Stomach (tissue), 4 donors: ENCODE measurements at regions not wholly inside any gene's neighbourhood (a gene's known extent, or its start where the extent isn't known, plus 50 kb on each side); places are given as distances from the start of the nearest gene placed in this dataset.
"Not testable (repeated sequence)": the region's sequence is repeated elsewhere in the genome, so short reads cannot be mapped to it uniquely, and the experiment has no call there.

Source experiments
- CTCF ChIP-seq, 7 experiments: fragments of 450-650 bp in 4 of 7; fragments of 200-600 bp in 3 of 7; sonication (generic) in 3 of 7; IDR thresholded peaks; one replicate each; pipeline ENCODE4 v1.5.1; 2016 to 2019; ENCODE audit warnings: antibody characterized with exemption in 7 of 7, control low read depth in 2 of 7, mild to moderate bottlenecking in 1 of 7
- POLR2A ChIP-seq, 4 donors: fragments of 450-650 bp; IDR thresholded peaks; one replicate each; pipeline ENCODE4 v1.6.1; 2016; ENCODE audit warnings: antibody characterized with exemption in 4 of 4, control low read depth in 2 of 4, mild to moderate bottlenecking in 1 of 4, moderate library complexity in 1 of 4
- POLR2AphosphoS5 ChIP-seq, 3 donors: sonication (generic); formaldehyde crosslinking; IDR thresholded peaks; one replicate each; pipeline ENCODE4 v1.6.1; 2016; ENCODE audit warnings: antibody characterized with exemption in 3 of 3

- TF ChIP-seq CTCF, POLR2A, POLR2AphosphoS5 (IDR thresholded peaks at IDR 0.05): not testable (repeated sequence)
These were observed 78.6 kb upstream of the HAND2 start for GRCh38 chr4:173608632-173609031.
